SU-DHL-6 (cell line): ENCODE measurements at regions not wholly inside any gene's neighbourhood (a gene's known extent, or its start where the extent isn't known, plus 50 kb on each side); places are given as distances from the start of the nearest gene placed in this dataset.
A peak's percentile ranks its signal among the peaks of the same experiment; 100 is the strongest.

Source experiments
- H2AFZ ChIP-seq: fragments of 200-600 bp; sonication (generic); 2 replicates; pipeline ENCODE4 v1.6.1; 2014; ENCODE audit warnings: low read depth, mild to moderate bottlenecking, moderate library complexity, mixed read lengths, antibody characterized with exemption, low read length; ENCODE audit not compliant: severe bottlenecking
- H3F3A ChIP-seq: fragments of 200-600 bp; shearing (Covaris generic); 2 replicates; pipeline ENCODE4 v1.6.0; 2016; ENCODE audit warnings: antibody characterized with exemption, mild to moderate bottlenecking; ENCODE audit not compliant: insufficient read depth
- H3K27ac ChIP-seq: fragments of 200-600 bp; sonication (generic); 2 replicates; pipeline ENCODE4 v1.5.1; 2016; ENCODE audit warnings: low read depth, mild to moderate bottlenecking, low read length, moderate library complexity, mixed read lengths
- H3K27me3 ChIP-seq: fragments of 200-600 bp; sonication (generic), shearing (Covaris generic); 2 replicates; pipeline ENCODE4 v1.6.0; 2014; ENCODE audit warnings: mild to moderate bottlenecking, low read length
- H3K36me3 ChIP-seq: fragments of 200-600 bp; sonication (generic); 2 replicates; pipeline ENCODE4 v1.6.1; 2014; ENCODE audit warnings: mild to moderate bottlenecking, low read length, mixed read lengths
- H3K4me2 ChIP-seq: fragments of 300-600, 200-600 bp; shearing (Covaris generic), sonication (generic); 2 replicates; pipeline ENCODE4 v1.6.0; 2014; ENCODE audit warnings: low read length, low read depth, mild to moderate bottlenecking; ENCODE audit not compliant: poor library complexity, severe bottlenecking
- H3K4me3 ChIP-seq: fragments of 200-600 bp; sonication (generic); 2 replicates; pipeline ENCODE4 v1.5.1; 2014; ENCODE audit warnings: antibody characterized with exemption, low read length, mild to moderate bottlenecking, mixed read lengths; ENCODE audit not compliant: insufficient read depth, poor library complexity, severe bottlenecking
- H3K79me2 ChIP-seq: fragments of 200-600 bp; sonication (generic); 2 replicates; pipeline ENCODE4 v1.6.1; 2014; ENCODE audit warnings: mild to moderate bottlenecking, low read length, moderate library complexity; ENCODE audit not compliant: insufficient read depth
- H3K9ac ChIP-seq: fragments of 200-600 bp; sonication (generic); 2 replicates; pipeline ENCODE4 v1.7.0; 2014; ENCODE audit warnings: mild to moderate bottlenecking, low read length
- H3K9me2 ChIP-seq: fragments of 200-600 bp; sonication (generic); replicated peaks from 2 replicates; pipeline ENCODE4 v1.6.1; 2014; ENCODE audit warnings: low read length; ENCODE audit not compliant: insufficient read depth
- H3K9me3 ChIP-seq: fragments of 200-600 bp; sonication (generic); 2 replicates; pipeline ENCODE4 v1.6.1; 2014; ENCODE audit warnings: low read length, mixed read lengths; ENCODE audit not compliant: insufficient read depth
- H4K20me1 ChIP-seq: fragments of 200-600 bp; sonication (generic); 2 replicates; pipeline ENCODE4 v1.6.1; 2014; ENCODE audit warnings: low read depth, mild to moderate bottlenecking, antibody characterized with exemption, low read length, moderate library complexity, mixed read lengths
- CTCF ChIP-seq: fragments of 200-600 bp; sonication (generic); IDR thresholded peaks from one replicate; pipeline ENCODE4 v1.5.1; 2017; ENCODE audit warnings: antibody characterized with exemption, mild to moderate bottlenecking, low read length, moderate library complexity; ENCODE audit not compliant: insufficient read depth, poor library complexity, severe bottlenecking
- EZH2phosphoT487 ChIP-seq: fragments of 200-600 bp; sonication (generic), shearing (Covaris generic); conservative IDR thresholded peaks from 2 replicates; pipeline ENCODE4 v1.6.1; 2018; ENCODE audit warnings: mild to moderate bottlenecking, antibody characterized with exemption, low read length, moderate library complexity, mixed read lengths

GRCh38 chr5:10858307-10858706 lies 97.3 kb upstream of the DAP start:
- no peaks in the 10 kb centered on the region for H3K36me3 ChIP-seq
- no peak for TF ChIP-seq EZH2phosphoT487
- TF ChIP-seq CTCF, result no peak
- no peaks in the 10 kb centered on the region for H3K27me3 ChIP-seq

GRCh38 chr5:10857338-10857733 lies 96.3 kb upstream of the DAP start:
- H3K79me2 ChIP-seq, result no peaks in the 10 kb centered on the region
- no peak overlapping the region for H3K4me2 ChIP-seq
- H3K9ac ChIP-seq, result no peak overlapping the region
- no peak overlapping the region for H2AFZ ChIP-seq
- no peaks in the 10 kb centered on the region for H3K9me3 ChIP-seq
- H3K36me3 ChIP-seq, result no peaks in the 10 kb centered on the region
- no peaks in the 10 kb centered on the region for H3F3A ChIP-seq
- H3K27me3 ChIP-seq, result no peaks in the 10 kb centered on the region
- H4K20me1 ChIP-seq, result no peaks in the 10 kb centered on the region
- H3K27ac ChIP-seq, result no peak overlapping the region
- H3K4me3 ChIP-seq, result no peak overlapping the region
- H3K9me2 ChIP-seq, result no peaks in the 10 kb centered on the region
- TF ChIP-seq EZH2phosphoT487, result no peak
- no peak for TF ChIP-seq CTCF

More at GRCh38 chr5:10858307-10858706, 97.3 kb upstream of the DAP start:
- H3K9ac ChIP-seq, result no peak overlapping the region
- no peak overlapping the region for H3K4me2 ChIP-seq
- H3K4me3 ChIP-seq, result no peak overlapping the region
- no peaks in the 10 kb centered on the region for H3K9me2 ChIP-seq
- H3K79me2 ChIP-seq, result no peaks in the 10 kb centered on the region
- no peak overlapping the region for H3K27ac ChIP-seq
- H3F3A ChIP-seq, result no peaks in the 10 kb centered on the region
- H4K20me1 ChIP-seq, result no peaks in the 10 kb centered on the region
- H3K9me3 ChIP-seq, result no peaks in the 10 kb centered on the region
- H2AFZ ChIP-seq, result no peak overlapping the region

GRCh38 chr5:10856683-10857337 lies 95.8 kb upstream of the DAP start:
- Histone ChIP-seq H3K4me2 (no peak overlapping the region), H3K9me2 (no peaks in the 10 kb centered on the region), H3K36me3 (no peaks in the 10 kb centered on the region), H3F3A (no peaks in the 10 kb centered on the region), H2AFZ (no peak overlapping the region), H3K4me3 (no peak overlapping the region), H4K20me1 (no peaks in the 10 kb centered on the region), H3K9ac (no peak overlapping the region), H3K79me2 (no peaks in the 10 kb centered on the region), H3K27ac (no peak overlapping the region), H3K9me3 (no peaks in the 10 kb centered on the region), H3K27me3 (no peaks in the 10 kb centered on the region)
- no peak for TF ChIP-seq EZH2phosphoT487
- TF ChIP-seq CTCF, result peak; percentile 40
